HFFc6 (cell line): ENCODE measurements at regions not wholly inside any gene's neighbourhood (a gene's known extent, or its start where the extent isn't known, plus 50 kb on each side); places are given as distances from the start of the nearest gene placed in this dataset.

Experiments used
- DNase-seq: peaks from one replicate; pipeline ENCODE4 v3.0.0-alpha.2; 2018
- H3K27ac Mint-ChIP-seq: 2 replicates; pipeline ENCODE4 v1.8.0; 2020; ENCODE audit warnings: mild to moderate bottlenecking, mixed read lengths
- H3K27me3 Mint-ChIP-seq: 2 replicates; pipeline ENCODE4 v1.8.0; 2021; ENCODE audit warnings: mild to moderate bottlenecking, moderate library complexity, mixed read lengths; ENCODE audit not compliant: insufficient read depth
- H3K36me3 Mint-ChIP-seq: 2 replicates; pipeline ENCODE4 v1.8.0; 2021; ENCODE audit warnings: low read depth, mixed read lengths
- H3K4me1 Mint-ChIP-seq: 2 replicates; pipeline ENCODE4 v1.8.0; 2020; ENCODE audit warnings: low read depth, mixed read lengths
- H3K4me3 Mint-ChIP-seq: 2 replicates; pipeline ENCODE4 v1.8.0; 2020; ENCODE audit warnings: mild to moderate bottlenecking, moderate library complexity, mixed read lengths
- H3K9me3 Mint-ChIP-seq: 2 replicates; pipeline ENCODE4 v1.8.0; 2020; ENCODE audit warnings: mild to moderate bottlenecking, mixed read lengths
- CTCF ChIP-seq: fragments of 200-600 bp; sonication (generic); IDR thresholded peaks from 2 replicates; pipeline ENCODE4 v1.5.0; 2021; ENCODE audit warnings: antibody characterized with exemption, mild to moderate bottlenecking

- no peaks in the 10 kb centered on the region for H3K9me3 Mint-ChIP-seq
- DNase-seq, result no peak
- H3K36me3 Mint-ChIP-seq, result no peaks in the 10 kb centered on the region
- peaks cover 12% of the 10 kb centered on the region for H3K4me1 Mint-ChIP-seq
- H3K27me3 Mint-ChIP-seq, result no peaks in the 10 kb centered on the region
- no peak for TF ChIP-seq CTCF
- H3K27ac Mint-ChIP-seq, result no peak overlapping the region
- no peak overlapping the region for H3K4me3 Mint-ChIP-seq
Observed at GRCh38 chr7:12788171-12788570, 100.7 kb downstream of the ARL4A start.

DNA sequence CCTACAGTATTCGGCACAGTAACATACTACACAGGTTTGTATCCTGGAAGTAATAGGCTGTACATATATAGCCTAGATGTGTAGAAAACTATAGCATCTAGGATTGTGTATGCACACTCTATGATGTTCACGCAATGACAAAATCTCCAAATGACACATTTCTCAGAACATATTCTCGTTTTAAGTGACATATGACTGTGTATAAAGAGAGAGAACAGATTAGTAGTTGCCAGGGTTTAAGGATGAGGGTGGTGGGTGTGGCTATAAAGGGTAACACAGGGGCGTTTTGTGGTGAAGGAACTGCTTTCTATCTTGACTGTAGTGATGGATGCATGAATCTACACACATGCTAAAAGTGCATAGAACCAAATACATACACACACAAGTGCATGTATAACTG is 101.2 kb downstream of the ARL4A start:
- no peak overlapping the region for H3K4me3 Mint-ChIP-seq
- no peaks in the 10 kb centered on the region for H3K9me3 Mint-ChIP-seq
- no peaks in the 10 kb centered on the region for H3K36me3 Mint-ChIP-seq
- H3K27ac Mint-ChIP-seq, result no peak overlapping the region
- H3K4me1 Mint-ChIP-seq, result peaks cover 7% of the 10 kb centered on the region
- H3K27me3 Mint-ChIP-seq, result no peaks in the 10 kb centered on the region
- DNase-seq, result no peak
- TF ChIP-seq CTCF, result no peak

GRCh38 chr7:12794722-12795302 is 107.4 kb downstream of the ARL4A start:
- no peak for DNase-seq
- Mint-ChIP-seq H3K27me3 (no peaks in the 10 kb centered on the region), H3K4me1 (no peaks in the 10 kb centered on the region), H3K36me3 (no peaks in the 10 kb centered on the region), H3K9me3 (no peaks in the 10 kb centered on the region), H3K4me3 (no peak overlapping the region), H3K27ac (no peak overlapping the region)
- no peak for TF ChIP-seq CTCF

DNA sequence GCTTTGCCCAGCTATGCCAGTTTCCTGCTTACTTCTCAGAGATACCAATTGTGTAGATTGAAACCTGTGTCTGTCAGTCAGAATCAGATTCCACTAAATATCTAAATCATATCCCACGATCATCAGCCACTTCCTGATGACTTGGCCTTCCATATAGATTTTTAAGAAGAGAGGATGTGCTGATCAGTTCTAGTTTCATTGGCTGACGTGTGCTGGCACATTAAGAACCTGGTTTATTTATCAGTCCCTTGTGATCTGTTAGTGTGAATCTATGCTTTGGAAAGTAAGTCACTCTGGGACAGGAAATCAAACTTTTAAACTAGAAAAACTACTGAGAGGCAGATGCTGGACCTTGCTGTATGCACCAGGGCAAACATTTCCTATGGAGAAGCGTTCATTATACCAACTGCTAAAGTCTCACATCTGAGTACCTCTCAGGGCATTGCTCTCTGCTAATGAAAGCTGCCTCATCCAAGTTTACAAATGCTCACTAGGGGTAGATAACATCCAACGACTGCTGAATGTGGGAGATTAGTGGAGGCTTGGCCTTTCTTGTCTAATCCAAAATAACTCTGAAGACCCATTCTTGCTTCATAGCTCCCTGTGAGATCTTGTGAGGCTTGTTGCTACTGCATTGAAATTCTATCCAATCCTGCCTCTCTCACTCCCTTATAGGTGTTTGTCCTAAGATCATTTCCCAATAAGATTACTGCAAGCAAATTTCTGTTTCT is 109.1 kb downstream of the ARL4A start:
- no peaks in the 10 kb centered on the region for H3K9me3 Mint-ChIP-seq
- no peaks in the 10 kb centered on the region for H3K36me3 Mint-ChIP-seq
- no peaks in the 10 kb centered on the region for H3K4me1 Mint-ChIP-seq
- no peak for DNase-seq
- H3K4me3 Mint-ChIP-seq, result no peak overlapping the region
- TF ChIP-seq CTCF, result no peak
- H3K27me3 Mint-ChIP-seq, result no peaks in the 10 kb centered on the region
- H3K27ac Mint-ChIP-seq, result no peak overlapping the region

DNA sequence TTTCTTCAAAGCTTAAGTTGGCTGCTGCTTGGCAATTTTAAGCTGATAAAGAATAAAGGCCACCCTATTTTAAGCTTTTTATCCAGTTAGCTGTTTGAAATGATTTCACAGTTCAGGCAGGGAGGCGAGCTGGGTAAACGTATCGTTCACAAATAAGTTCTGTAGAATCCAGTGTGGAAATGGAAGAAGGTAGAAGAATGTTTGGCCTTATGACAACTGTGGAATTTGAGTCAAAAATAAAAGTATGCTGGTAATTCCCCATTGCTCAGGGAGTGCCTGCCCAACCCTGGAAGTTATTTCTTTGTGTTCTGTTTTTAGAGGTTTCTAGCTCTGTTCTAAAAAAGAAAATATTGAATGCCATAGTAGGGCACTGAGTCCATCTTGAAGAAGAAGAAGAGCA is 113.1 kb downstream of the ARL4A start:
- H3K27me3 Mint-ChIP-seq, result no peaks in the 10 kb centered on the region
- H3K27ac Mint-ChIP-seq, result no peak overlapping the region
- no peaks in the 10 kb centered on the region for H3K36me3 Mint-ChIP-seq
- DNase-seq, result no peak
- no peak for TF ChIP-seq CTCF
- H3K4me1 Mint-ChIP-seq, result no peaks in the 10 kb centered on the region
- no peak overlapping the region for H3K4me3 Mint-ChIP-seq
- H3K9me3 Mint-ChIP-seq, result no peaks in the 10 kb centered on the region
